GM20000 (cell line): ENCODE measurements at regions not wholly inside any gene's neighbourhood (a gene's known extent, or its start where the extent isn't known, plus 50 kb on each side); places are given as distances from the start of the nearest gene placed in this dataset.

Source experiments
- DNase-seq: peaks from one replicate; pipeline ENCODE4 v3.0.0; 2012; ENCODE audit warnings: low spot score
- TF ChIP-seq, protein P1 (sequence below): IDR thresholded peaks from 2 replicates; pipeline ENCODE4 v1.5.1; 2012; ENCODE audit warnings: mild to moderate bottlenecking, control low read depth; ENCODE audit errors: extremely low read depth, missing control alignments

- TF ChIP-seq, protein P1, sequence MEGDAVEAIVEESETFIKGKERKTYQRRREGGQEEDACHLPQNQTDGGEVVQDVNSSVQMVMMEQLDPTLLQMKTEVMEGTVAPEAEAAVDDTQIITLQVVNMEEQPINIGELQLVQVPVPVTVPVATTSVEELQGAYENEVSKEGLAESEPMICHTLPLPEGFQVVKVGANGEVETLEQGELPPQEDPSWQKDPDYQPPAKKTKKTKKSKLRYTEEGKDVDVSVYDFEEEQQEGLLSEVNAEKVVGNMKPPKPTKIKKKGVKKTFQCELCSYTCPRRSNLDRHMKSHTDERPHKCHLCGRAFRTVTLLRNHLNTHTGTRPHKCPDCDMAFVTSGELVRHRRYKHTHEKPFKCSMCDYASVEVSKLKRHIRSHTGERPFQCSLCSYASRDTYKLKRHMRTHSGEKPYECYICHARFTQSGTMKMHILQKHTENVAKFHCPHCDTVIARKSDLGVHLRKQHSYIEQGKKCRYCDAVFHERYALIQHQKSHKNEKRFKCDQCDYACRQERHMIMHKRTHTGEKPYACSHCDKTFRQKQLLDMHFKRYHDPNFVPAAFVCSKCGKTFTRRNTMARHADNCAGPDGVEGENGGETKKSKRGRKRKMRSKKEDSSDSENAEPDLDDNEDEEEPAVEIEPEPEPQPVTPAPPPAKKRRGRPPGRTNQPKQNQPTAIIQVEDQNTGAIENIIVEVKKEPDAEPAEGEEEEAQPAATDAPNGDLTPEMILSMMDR: no peak
- no peak for DNase-seq
Measured at GRCh38 chr3:6097556-6097955, 763.4 kb upstream of the GRM7 start.

DNA sequence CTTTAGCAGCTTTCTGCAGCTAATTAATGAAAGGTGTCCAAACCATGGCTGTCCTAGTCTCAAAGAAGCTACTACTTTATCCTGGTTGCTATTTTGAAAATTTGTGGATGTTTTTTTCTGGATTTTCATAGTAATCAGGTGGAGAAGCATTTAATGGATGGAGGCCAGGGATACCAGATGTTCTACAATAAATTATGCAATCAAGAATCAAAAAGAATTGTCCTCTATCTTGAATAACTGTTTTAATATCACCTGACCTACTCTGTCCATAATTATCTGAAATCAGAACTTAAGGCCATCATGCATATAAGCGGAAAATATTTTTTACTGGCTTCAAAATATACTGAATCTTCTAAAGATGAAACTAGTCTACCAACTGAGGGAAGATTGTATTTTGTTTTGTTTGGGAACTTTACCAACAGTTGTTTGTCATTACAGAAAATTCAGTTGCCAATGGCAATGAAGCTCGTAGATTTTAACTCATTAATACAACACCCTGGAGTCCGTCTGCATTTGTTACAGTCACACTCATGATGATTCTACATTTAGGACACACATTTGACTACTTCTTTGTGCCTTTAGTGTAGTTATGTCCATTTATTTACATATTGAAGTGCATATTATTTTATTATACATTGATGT lies 762.3 kb upstream of the GRM7 start:
- DNase-seq: no peak
- TF ChIP-seq, protein P1: no peak

- TF ChIP-seq, protein P1: no peak
Measured at GRCh38 chr3:6099458-6100075, 761.3 kb upstream of the GRM7 start.

DNA sequence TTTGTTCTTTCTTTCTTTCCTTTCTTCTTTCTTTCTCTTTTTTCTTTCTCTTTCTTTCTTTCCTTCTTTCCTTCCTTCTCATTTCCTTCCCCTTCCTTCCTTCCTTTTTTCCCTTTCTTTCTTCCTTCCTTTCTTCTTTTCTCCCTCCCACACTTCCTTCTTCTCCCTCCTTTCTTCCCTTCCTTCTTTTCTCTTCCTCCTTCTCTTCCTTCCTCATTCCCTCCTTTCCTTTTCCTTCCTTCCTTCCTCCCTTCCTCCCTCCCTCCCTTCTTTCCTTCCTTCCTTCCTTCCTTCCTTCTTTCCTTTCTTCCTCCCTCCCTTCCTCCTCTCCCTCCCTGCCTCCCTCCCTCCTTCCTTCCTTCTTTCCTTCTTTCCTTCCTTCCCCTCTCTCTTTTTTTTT lies 755.7 kb upstream of the GRM7 start:
- no peak for DNase-seq
- TF ChIP-seq, protein P1: no peak

More at GRCh38 chr3:6099458-6100075, 761.3 kb upstream of the GRM7 start:
- DNase-seq: no peak

DNA sequence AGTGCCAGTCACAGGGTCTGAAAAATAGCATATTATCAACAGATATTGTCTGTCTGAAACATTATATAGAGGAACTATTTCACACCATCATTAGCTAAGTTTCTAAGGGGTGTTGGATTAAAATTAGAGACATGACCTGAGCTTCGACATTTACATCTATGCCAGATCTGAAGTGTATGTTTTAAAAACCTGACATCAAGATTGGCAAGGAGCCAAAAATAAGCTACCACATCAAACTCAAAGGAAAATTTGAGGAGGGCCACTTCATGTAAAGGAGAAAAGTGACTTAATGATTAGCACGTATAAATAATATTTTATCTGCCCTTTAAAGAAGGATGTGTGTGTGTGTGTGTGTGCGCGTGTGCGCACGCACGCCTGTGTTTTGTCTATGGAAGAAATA lies 752.0 kb upstream of the GRM7 start:
- TF ChIP-seq, protein P1: no peak
- DNase-seq: no peak

DNA sequence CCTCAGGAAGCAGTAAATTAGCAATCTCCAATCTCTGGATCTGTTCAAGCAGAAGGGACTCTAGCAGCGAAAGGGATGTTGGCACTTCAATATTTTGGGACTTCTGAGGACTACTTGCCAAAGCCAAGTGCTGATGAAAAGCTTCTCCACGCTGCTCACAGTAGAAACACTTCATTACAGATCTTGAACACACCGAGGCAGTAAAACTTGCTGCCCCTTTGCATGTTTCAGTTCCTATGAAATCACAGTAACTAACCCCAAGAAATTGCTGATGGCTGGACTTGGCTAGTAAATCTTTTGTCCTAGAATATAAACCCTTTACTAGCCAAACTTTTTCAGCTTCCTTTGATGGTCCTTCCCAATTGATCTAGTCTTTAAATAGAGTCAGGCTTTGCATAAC lies 750.5 kb upstream of the GRM7 start:
- TF ChIP-seq, protein P1: no peak
- no peak for DNase-seq

DNA sequence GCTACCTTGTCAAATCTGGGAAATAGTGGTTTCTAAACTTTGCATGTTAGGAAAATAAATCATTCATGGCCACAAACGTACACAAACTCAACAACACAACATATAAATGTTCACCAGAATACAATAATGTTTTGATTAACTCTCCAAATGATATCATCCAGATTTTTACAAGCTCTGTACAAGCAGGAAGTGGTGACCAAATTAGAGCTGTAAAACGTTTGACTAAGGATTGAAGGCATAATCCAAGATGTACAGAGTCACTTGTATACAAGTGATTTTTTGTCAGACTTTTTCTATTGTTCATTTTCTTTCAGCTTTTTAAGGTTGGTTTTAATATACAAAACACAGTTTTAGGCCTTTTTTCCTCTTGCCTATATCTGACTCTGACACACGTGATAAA lies 748.4 kb upstream of the GRM7 start:
- TF ChIP-seq, protein P1: no peak
- no peak for DNase-seq
